H1 (cell line): ENCODE measurements at regions not wholly inside any gene's neighbourhood (a gene's known extent, or its start where the extent isn't known, plus 50 kb on each side); places are given as distances from the start of the nearest gene placed in this dataset.

Experiments
- CTCF ChIA-PET: fragments of 300-600 bp; sonication (Branson Sonifier 250); formaldehyde crosslinking; loops from one replicate; lab custom pipeline; 2021; ENCODE audit not compliant: partially characterized antibody; lab: Charles Lee
- POLR2A ChIA-PET: fragments of 300-600 bp; sonication (Branson Sonifier 250); formaldehyde crosslinking; loops from one replicate; lab custom pipeline; 2021; ENCODE audit warnings: inconsistent platforms; ENCODE audit not compliant: partially characterized antibody; lab: Charles Lee
- DNase-seq, 2 experiments: peaks; one replicate each; pipeline versions ENCODE4 v3.0.0 to v3.0.0-alpha.2; 2010 to 2022; ENCODE audit warnings: low spot score in 2 of 2, low read depth in 1 of 2, mixed read lengths in 1 of 2
- FAIRE-seq: peaks from 2 replicates; lab custom pipeline; 2011; peaks lifted over from hg19 to GRCh38; lab: Jason Lieb, UNC
- H2AFZ ChIP-seq: 2 replicates; pipeline ENCODE4 v1.8.1; 2012; ENCODE audit warnings: low read length, inconsistent platforms
- H2AK5ac ChIP-seq: 2 replicates; pipeline ENCODE4 v1.6.1; 2013; ENCODE audit warnings: low read depth, low read length
- H2BK120ac ChIP-seq: replicated peaks from 2 replicates; pipeline ENCODE3; 2013; ENCODE audit warnings: low read depth, low read length, inconsistent platforms
- H2BK12ac ChIP-seq: 2 replicates; pipeline ENCODE4 v1.6.1; 2013; ENCODE audit warnings: low read depth, low read length
- H2BK15ac ChIP-seq: 2 replicates; pipeline ENCODE4 v1.6.1; 2013; ENCODE audit warnings: low read length
- H2BK20ac ChIP-seq: 2 replicates; pipeline ENCODE4 v1.6.1; 2013; ENCODE audit warnings: low read length
- H2BK5ac ChIP-seq: 2 replicates; pipeline ENCODE4 v1.6.1; 2013; ENCODE audit warnings: low read depth, low read length
- H3K14ac ChIP-seq: 2 replicates; pipeline ENCODE4 v1.6.1; 2013; ENCODE audit warnings: inconsistent platforms; ENCODE audit not compliant: insufficient read length
- H3K18ac ChIP-seq: 2 replicates; pipeline ENCODE4 v1.6.1; 2013; ENCODE audit warnings: low read length; ENCODE audit errors: extremely low read depth
- H3K23ac ChIP-seq: 2 replicates; pipeline ENCODE4 v1.6.1; 2013; ENCODE audit warnings: inconsistent platforms; ENCODE audit not compliant: insufficient read length
- H3K23me2 ChIP-seq: 2 replicates; pipeline ENCODE4 v1.6.1; 2013; ENCODE audit warnings: low read depth, low read length
- H3K27ac ChIP-seq: 2 replicates; pipeline ENCODE4 v1.6.1; 2011; ENCODE audit warnings: low read depth, low read length, inconsistent platforms
- H3K27me3 ChIP-seq, 4 experiments: replicated peaks in 1 of 4; 1 replicate in 1 of 4; 2 replicates in 3 of 4; pipeline versions ENCODE4 v1.6.1 to v1.8.1; 2011 to 2013; ENCODE audit warnings: low read length in 3 of 4, mild to moderate bottlenecking in 3 of 4, inconsistent platforms in 2 of 4, mixed read lengths in 2 of 4, moderate library complexity in 1 of 4; ENCODE audit not compliant: control insufficient read depth in 3 of 4, insufficient read depth in 3 of 4; ENCODE audit errors: extremely low read depth in 1 of 4
- H3K36me3 ChIP-seq, 4 experiments: 2 replicates each; pipeline versions ENCODE4 v1.6.1 to v1.8.1; 2011 to 2013; ENCODE audit warnings: mild to moderate bottlenecking in 4 of 4, low read length in 3 of 4, moderate library complexity in 2 of 4, control low read depth in 1 of 4, inconsistent platforms in 1 of 4; ENCODE audit not compliant: insufficient read depth in 4 of 4, control insufficient read depth in 2 of 4
- H3K4ac ChIP-seq: replicated peaks from 2 replicates; pipeline ENCODE3; 2013; ENCODE audit warnings: low read length, low read depth, mixed read lengths, inconsistent platforms; ENCODE audit not compliant: insufficient read length
- H3K4me1 ChIP-seq, 4 experiments: replicated peaks in 1 of 4; 1 replicate in 1 of 4; 2 replicates in 3 of 4; pipeline versions ENCODE4 v1.6.1 to v1.8.1; 2011 to 2013; ENCODE audit warnings: low read length in 3 of 4, inconsistent platforms in 2 of 4, mixed read lengths in 1 of 4; ENCODE audit not compliant: insufficient read depth in 4 of 4, control insufficient read depth in 3 of 4
- H3K4me2 ChIP-seq, 2 experiments: 2 replicates each; pipeline versions ENCODE4 v1.6.1 to v1.8.1; 2011 to 2013; ENCODE audit warnings: low read depth in 2 of 2, low read length in 2 of 2, control low read depth in 1 of 2, inconsistent platforms in 1 of 2, mild to moderate bottlenecking in 1 of 2; ENCODE audit not compliant: insufficient read depth in 1 of 2
- H3K4me3 ChIP-seq, 4 experiments: fragments of 200-600, 300-600 bp in 1 of 4; sonication (generic), shearing (Covaris generic), sonication (Bioruptor Twin) in 1 of 4; 2 replicates each; pipeline versions ENCODE4 v1.5.1 to v1.8.1; 2011 to 2016; ENCODE audit warnings: low read length in 4 of 4, low read depth in 3 of 4, control low read depth in 2 of 4, inconsistent platforms in 2 of 4, mild to moderate bottlenecking in 2 of 4, mixed read lengths in 1 of 4, moderate library complexity in 1 of 4; ENCODE audit not compliant: insufficient read depth in 2 of 4; ENCODE audit errors: extremely low read depth in 1 of 4
- H3K56ac ChIP-seq: replicated peaks from 2 replicates; pipeline ENCODE3; 2013; ENCODE audit warnings: low read depth, mild to moderate bottlenecking, mixed read lengths, low read length, inconsistent platforms; ENCODE audit not compliant: insufficient read length
- H3K79me1 ChIP-seq: 2 replicates; pipeline ENCODE4 v1.6.1; 2013; ENCODE audit warnings: low read depth, low read length, control low read depth
- H3K79me2 ChIP-seq, 2 experiments: 2 replicates each; pipeline versions ENCODE4 v1.6.1 to v1.8.1; 2012 to 2013; ENCODE audit warnings: low read length in 2 of 2, mild to moderate bottlenecking in 2 of 2, inconsistent platforms in 1 of 2; ENCODE audit not compliant: insufficient read depth in 2 of 2, control insufficient read depth in 1 of 2
- H3K9ac ChIP-seq, 4 experiments: replicated peaks in 1 of 4; 1 replicate in 1 of 4; 2 replicates in 3 of 4; pipeline versions ENCODE4 v1.6.1 to v1.8.1; 2011 to 2013; ENCODE audit warnings: low read depth in 3 of 4, low read length in 3 of 4, control low read depth in 2 of 4, mild to moderate bottlenecking in 2 of 4, moderate library complexity in 2 of 4, inconsistent platforms in 1 of 4; ENCODE audit errors: extremely low read depth in 1 of 4
- H3K9me3 ChIP-seq, 2 experiments: 2 replicates each; pipeline versions ENCODE4 v1.6.1 to v1.8.1; 2012 to 2013; ENCODE audit warnings: mild to moderate bottlenecking in 2 of 2, moderate library complexity in 2 of 2, control low read depth in 1 of 2, inconsistent platforms in 1 of 2, low read depth in 1 of 2, low read length in 1 of 2, mixed read lengths in 1 of 2; ENCODE audit not compliant: insufficient read depth in 2 of 2
- H4K20me1 ChIP-seq, 2 experiments: replicated peaks in 1 of 2; 2 replicates each; pipeline versions ENCODE3 to v1.8.1; 2011 to 2013; ENCODE audit warnings: inconsistent platforms in 2 of 2, low read length in 2 of 2, mild to moderate bottlenecking in 1 of 2; ENCODE audit not compliant: insufficient read depth in 2 of 2, control insufficient read depth in 1 of 2
- H4K5ac ChIP-seq: 2 replicates; pipeline ENCODE4 v1.6.1; 2013; ENCODE audit warnings: low read length, low read depth, mixed read lengths, inconsistent platforms; ENCODE audit not compliant: insufficient read length
- H4K8ac ChIP-seq: 2 replicates; pipeline ENCODE4 v1.8.0; 2013; ENCODE audit warnings: mild to moderate bottlenecking, moderate library complexity, low read length, inconsistent platforms; ENCODE audit not compliant: insufficient read depth; ENCODE audit errors: extremely low read depth
- H4K91ac ChIP-seq: replicated peaks from 2 replicates; pipeline ENCODE3; 2013; ENCODE audit warnings: low read length, mixed read lengths, inconsistent platforms; ENCODE audit not compliant: insufficient read length
- ASH2L ChIP-seq: fragments of 200-600, 300-600 bp; sonication (generic); IDR thresholded peaks from one replicate; pipeline ENCODE4 v1.7.1; 2017; ENCODE audit warnings: low read length
- BRCA1 ChIP-seq: IDR thresholded peaks from 2 replicates; pipeline ENCODE4 v1.6.1; 2012; ENCODE audit warnings: low read depth, low read length, improper control_type of control experiment
- CBX8 ChIP-seq: fragments of 300-800, 300-1000 bp; sonication (generic); IDR thresholded peaks from 2 replicates; pipeline ENCODE4 v1.7.1; 2016; ENCODE audit warnings: low read depth, low read length, borderline replicate concordance
- CREB1 ChIP-seq: IDR thresholded peaks from 2 replicates; pipeline ENCODE4 v1.6.1; 2012; ENCODE audit warnings: inconsistent platforms
- EGR1 ChIP-seq: IDR thresholded peaks from 2 replicates; pipeline ENCODE4 v1.6.1; 2011; ENCODE audit warnings: low read depth, low read length, borderline replicate concordance
- EZH2 ChIP-seq: fragments of 200-600 bp; sonication (generic); IDR thresholded peaks from 2 replicates; pipeline ENCODE4 v1.7.1; 2012; ENCODE audit warnings: low read depth, mild to moderate bottlenecking, moderate library complexity, low read length, inconsistent platforms; ENCODE audit not compliant: severe bottlenecking
- GTF2F1 ChIP-seq: IDR thresholded peaks from 2 replicates; pipeline ENCODE4 v1.6.1; 2012; ENCODE audit warnings: low read depth, low read length, improper control_type of control experiment, borderline replicate concordance
- HDAC6 ChIP-seq: IDR thresholded peaks from one replicate; pipeline ENCODE4 v1.7.1; 2012; ENCODE audit warnings: low read depth, mild to moderate bottlenecking, inconsistent platforms, low read length, moderate library complexity
- KDM1A ChIP-seq: fragments of 200-600, 300-600 bp; sonication (generic); IDR thresholded peaks from 2 replicates; pipeline ENCODE4 v1.7.1; 2016; ENCODE audit warnings: mild to moderate bottlenecking, low read length, borderline replicate concordance
- KDM5A ChIP-seq: fragments of 200-600 bp; IDR thresholded peaks from 2 replicates; pipeline ENCODE4 v1.7.1; 2012; ENCODE audit warnings: mild to moderate bottlenecking, low read length, inconsistent platforms, mixed read lengths
- POLR2AphosphoS5 ChIP-seq: IDR thresholded peaks from 2 replicates; pipeline ENCODE4 v1.6.1; 2011; ENCODE audit warnings: low read depth, low read length
- RBBP5 ChIP-seq: IDR thresholded peaks from 2 replicates; pipeline ENCODE4 v1.7.1; 2012; ENCODE audit warnings: low read depth, mild to moderate bottlenecking, inconsistent platforms, low read length, moderate library complexity, borderline replicate concordance
- SP1 ChIP-seq: IDR thresholded peaks from 2 replicates; pipeline ENCODE4 v1.6.1; 2011; ENCODE audit warnings: low read depth, low read length
- TAF1 ChIP-seq: IDR thresholded peaks from 2 replicates; pipeline ENCODE4 v1.6.1; 2011; ENCODE audit warnings: mild to moderate bottlenecking, low read depth, low read length
- TF ChIP-seq, protein P1 (sequence below), 3 experiments: IDR thresholded peaks; 1 replicate in 2 of 3; 2 replicates in 1 of 3; pipeline versions ENCODE4 v1.5.1 to v1.6.1; 2011; ENCODE audit warnings: low read length in 3 of 3, mild to moderate bottlenecking in 3 of 3, inconsistent platforms in 2 of 3, low read depth in 1 of 3, moderate library complexity in 1 of 3; ENCODE audit not compliant: insufficient read depth in 1 of 3; ENCODE audit errors: control extremely low read depth in 1 of 3

DNA sequence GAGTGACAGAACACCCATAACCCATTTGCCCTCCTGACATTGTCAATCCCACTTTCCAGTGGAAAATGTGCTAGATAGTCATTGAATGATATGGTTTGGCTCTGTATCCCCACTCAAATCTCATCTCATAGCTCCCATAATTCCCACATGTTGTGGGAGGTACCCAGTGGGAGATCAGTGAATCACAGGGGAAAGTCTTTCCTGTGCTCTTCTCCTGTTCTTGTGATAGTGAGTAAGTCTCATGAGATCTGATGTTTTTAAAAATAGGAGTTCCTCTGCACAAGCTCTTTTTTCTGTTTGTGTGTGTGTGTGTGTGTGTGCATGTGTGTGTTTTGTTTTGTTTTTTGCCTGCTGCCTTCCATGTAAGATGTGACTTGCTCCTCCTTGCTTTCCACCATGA, 191.7 kb downstream of the ARRDC4 start:
- H3K9ac ChIP-seq: no peak overlapping the region
- H3K27me3 ChIP-seq: no peaks in the 10 kb centered on the region; a peak in 1 of 7 replicates
- no peak overlapping the region for H3K4me3 ChIP-seq
- no peak overlapping the region for H3K56ac ChIP-seq
- no peaks in the 10 kb centered on the region for H3K23me2 ChIP-seq
- H3K4ac ChIP-seq: no peak overlapping the region
- H2BK15ac ChIP-seq: no peak overlapping the region
- H3K14ac ChIP-seq: no peak overlapping the region
- CTCF ChIA-PET: interaction anchor here (0.8 to 1.0 kb wide), 2 partner anchors 10 to 25 kb away, joined by 7 read pairs; no protein-coding TSS in a partner anchor
- no peak overlapping the region for H3K18ac ChIP-seq
- no peak overlapping the region for H2BK120ac ChIP-seq
- no peak overlapping the region for H2BK12ac ChIP-seq
- POLR2A ChIA-PET: no interaction called here
- H4K8ac ChIP-seq: no peak overlapping the region
- H3K36me3 ChIP-seq: no peaks in the 10 kb centered on the region
- H3K27ac ChIP-seq: no peak overlapping the region
- H3K23ac ChIP-seq: no peak overlapping the region
- H4K91ac ChIP-seq: no peak overlapping the region
- no peak overlapping the region for H3K4me2 ChIP-seq
- H3K79me1 ChIP-seq: no peaks in the 10 kb centered on the region
- H3K4me1 ChIP-seq: peaks cover 0 to 3% (median 0%) of the 10 kb centered on the region in 4 experiments; a peak in 1 of 7 replicates
- H3K79me2 ChIP-seq: no peaks in the 10 kb centered on the region
- no peak for FAIRE-seq
- H2AFZ ChIP-seq: no peak overlapping the region
- H3K9me3 ChIP-seq: no peaks in the 10 kb centered on the region
- DNase-seq: no peak
- H2AK5ac ChIP-seq: no peak overlapping the region
- no peaks in the 10 kb centered on the region for H4K20me1 ChIP-seq
- H4K5ac ChIP-seq: no peak overlapping the region
- H2BK20ac ChIP-seq: no peak overlapping the region
- no peak overlapping the region for H2BK5ac ChIP-seq
- TF ChIP-seq HDAC6: no peak
- no peak for TF ChIP-seq GTF2F1
- TF ChIP-seq POLR2AphosphoS5: no peak
- TF ChIP-seq KDM1A: no peak
- no peak for TF ChIP-seq EGR1
- TF ChIP-seq CBX8: no peak
- TF ChIP-seq TAF1: no peak
- no peak for TF ChIP-seq BRCA1
- no peak for TF ChIP-seq RBBP5
- TF ChIP-seq, protein P1, sequence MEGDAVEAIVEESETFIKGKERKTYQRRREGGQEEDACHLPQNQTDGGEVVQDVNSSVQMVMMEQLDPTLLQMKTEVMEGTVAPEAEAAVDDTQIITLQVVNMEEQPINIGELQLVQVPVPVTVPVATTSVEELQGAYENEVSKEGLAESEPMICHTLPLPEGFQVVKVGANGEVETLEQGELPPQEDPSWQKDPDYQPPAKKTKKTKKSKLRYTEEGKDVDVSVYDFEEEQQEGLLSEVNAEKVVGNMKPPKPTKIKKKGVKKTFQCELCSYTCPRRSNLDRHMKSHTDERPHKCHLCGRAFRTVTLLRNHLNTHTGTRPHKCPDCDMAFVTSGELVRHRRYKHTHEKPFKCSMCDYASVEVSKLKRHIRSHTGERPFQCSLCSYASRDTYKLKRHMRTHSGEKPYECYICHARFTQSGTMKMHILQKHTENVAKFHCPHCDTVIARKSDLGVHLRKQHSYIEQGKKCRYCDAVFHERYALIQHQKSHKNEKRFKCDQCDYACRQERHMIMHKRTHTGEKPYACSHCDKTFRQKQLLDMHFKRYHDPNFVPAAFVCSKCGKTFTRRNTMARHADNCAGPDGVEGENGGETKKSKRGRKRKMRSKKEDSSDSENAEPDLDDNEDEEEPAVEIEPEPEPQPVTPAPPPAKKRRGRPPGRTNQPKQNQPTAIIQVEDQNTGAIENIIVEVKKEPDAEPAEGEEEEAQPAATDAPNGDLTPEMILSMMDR (IDR thresholded peaks at IDR 0.05; ENCODE audit: control extremely low read depth in 1 of 3, insufficient read depth in 1 of 3, low read depth in 1 of 3, low read length in 3 of 3): no peak
- TF ChIP-seq EZH2: no peak
- TF ChIP-seq KDM5A: no peak
- no peak for TF ChIP-seq ASH2L
- TF ChIP-seq SP1: no peak
- no peak for TF ChIP-seq CREB1
